ENCODE measurements at regions not wholly inside any gene's neighbourhood (a gene's known extent, or its start where the extent isn't known, plus 50 kb on each side); places are given as distances from the start of the nearest gene placed in this dataset.

DNA sequence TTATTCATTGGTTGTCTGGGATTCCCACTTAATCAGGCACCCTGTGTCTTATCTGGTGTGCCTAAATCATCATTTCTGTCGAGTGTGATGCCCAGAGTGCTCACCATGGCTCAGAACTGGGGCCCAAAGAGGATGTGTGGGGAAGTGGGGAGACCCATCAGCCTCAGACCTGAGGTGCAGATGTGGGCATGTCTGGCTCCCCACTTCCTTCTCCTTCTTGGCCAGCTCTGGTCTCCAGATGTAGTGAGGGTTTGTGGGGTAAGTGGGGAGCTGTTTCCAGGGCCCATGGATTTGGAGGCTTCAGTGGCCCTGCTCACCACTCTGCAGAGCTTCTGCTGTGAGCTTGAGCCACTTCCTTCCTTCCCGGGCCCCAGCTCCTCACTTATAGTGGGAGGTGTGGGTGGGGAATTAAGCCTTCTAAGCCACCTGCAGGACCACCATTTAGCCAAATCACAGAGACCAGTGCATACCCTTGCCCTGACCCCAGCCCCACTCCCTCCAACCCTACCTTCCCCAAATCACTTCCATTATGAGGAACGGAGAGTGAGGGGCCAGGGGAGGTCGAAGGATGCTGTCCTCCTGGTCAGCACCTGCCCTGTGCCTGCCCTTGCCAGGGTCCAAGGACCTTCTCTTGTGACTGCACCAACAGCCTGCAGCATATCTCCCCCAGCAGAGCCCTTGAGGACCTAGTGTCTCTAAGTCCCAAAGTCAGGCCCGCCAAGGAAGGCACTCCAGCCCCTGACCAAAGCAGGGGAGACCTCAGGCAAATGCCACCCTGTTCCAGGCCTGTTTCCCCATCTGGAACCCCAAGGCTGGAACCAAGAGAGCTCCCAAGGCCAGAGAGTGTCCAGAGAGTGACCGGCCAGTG lies 278.2 kb upstream of the RTL1 start:
- no peak overlapping the region for H3K4me2 ChIP-seq
- H3K4me1 ChIP-seq (ENCODE audit: insufficient read depth): no peaks in the 10 kb centered on the region
- peaks cover 10% of the 10 kb centered on the region for H3K9me3 Mint-ChIP-seq
- no peak overlapping the region for H3K27ac ChIP-seq (ENCODE audit: low read depth)
- ATAC-seq (no peak), DNase-seq (ENCODE audit: low spot score) (no peak)
- peaks cover 14% of the 10 kb centered on the region for H3K27me3 Mint-ChIP-seq (ENCODE audit: insufficient read depth, low read depth, poor library complexity)
- H4K20me1 ChIP-seq (replicated peaks; ENCODE audit: insufficient read depth): no peaks in the 10 kb centered on the region
- no peak overlapping the region for H3K4me3 Mint-ChIP-seq
- H3K79me2 ChIP-seq (replicated peaks; ENCODE audit: insufficient read depth): no peaks in the 10 kb centered on the region
- no peaks in the 10 kb centered on the region for H3K27me3 ChIP-seq (ENCODE audit: insufficient read depth)
- no peak overlapping the region for H2AFZ ChIP-seq
- H3K4me3 ChIP-seq: no peak overlapping the region
- H3K9me2 ChIP-seq (ENCODE audit: insufficient read depth): no peaks in the 10 kb centered on the region
- no peaks in the 10 kb centered on the region for H3K36me3 Mint-ChIP-seq (ENCODE audit: low read depth)
- TF ChIP-seq ZNF462 (CRISPR knock-in tag; IDR thresholded peaks at IDR 0.05) (no peak), ZNF114 (CRISPR knock-in tag; IDR thresholded peaks at IDR 0.05) (no peak), CTCF (conservative IDR thresholded peaks at IDR 0.05; ENCODE audit: low read depth in 2 of 2) (no peak), CREB1 (CRISPR knock-in tag; IDR thresholded peaks at IDR 0.05; ENCODE audit: low read depth) (no peak), STAT1 (IDR thresholded peaks at IDR 0.05; ENCODE audit: unreplicated experiment) (no peak), POLR2AphosphoS5 (IDR thresholded peaks at IDR 0.05; ENCODE audit: low read depth) (no peak), JUNB (IDR thresholded peaks at IDR 0.05; ENCODE audit: unreplicated experiment) (no peak), REST (IDR thresholded peaks at IDR 0.05; ENCODE audit: unreplicated experiment) (no peak), EZH2 (IDR thresholded peaks at IDR 0.05; ENCODE audit: low read depth, unreplicated experiment) (no peak), NANOG (IDR thresholded peaks at IDR 0.05; ENCODE audit: borderline replicate concordance) (no peak), ZNF331 (CRISPR knock-in tag; IDR thresholded peaks at IDR 0.05; ENCODE audit: low read depth) (no peak), EZH2phosphoT487 (IDR thresholded peaks at IDR 0.05; ENCODE audit: unreplicated experiment) (no peak)
- TF ChIP-seq, protein P1, sequence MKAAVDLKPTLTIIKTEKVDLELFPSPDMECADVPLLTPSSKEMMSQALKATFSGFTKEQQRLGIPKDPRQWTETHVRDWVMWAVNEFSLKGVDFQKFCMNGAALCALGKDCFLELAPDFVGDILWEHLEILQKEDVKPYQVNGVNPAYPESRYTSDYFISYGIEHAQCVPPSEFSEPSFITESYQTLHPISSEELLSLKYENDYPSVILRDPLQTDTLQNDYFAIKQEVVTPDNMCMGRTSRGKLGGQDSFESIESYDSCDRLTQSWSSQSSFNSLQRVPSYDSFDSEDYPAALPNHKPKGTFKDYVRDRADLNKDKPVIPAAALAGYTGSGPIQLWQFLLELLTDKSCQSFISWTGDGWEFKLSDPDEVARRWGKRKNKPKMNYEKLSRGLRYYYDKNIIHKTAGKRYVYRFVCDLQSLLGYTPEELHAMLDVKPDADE (IDR thresholded peaks at IDR 0.05): no peak
- H3K27ac Mint-ChIP-seq: no peak overlapping the region
- H3F3A ChIP-seq (replicated peaks; ENCODE audit: low read depth): no peaks in the 10 kb centered on the region
- H3K36me3 ChIP-seq (ENCODE audit: insufficient read depth): no peaks in the 10 kb centered on the region
- peaks cover 11% of the 10 kb centered on the region for H3K4me1 Mint-ChIP-seq
